ENCODE measurements at regions not wholly inside any gene's neighbourhood (a gene's known extent, or its start where the extent isn't known, plus 50 kb on each side); places are given as distances from the start of the nearest gene placed in this dataset.
A peak's percentile ranks its signal among the peaks of the same experiment; 100 is the strongest.

- no peak for DNase-seq (ENCODE audit: low spot score)
These were observed 275.3 kb upstream of the KLF12 start for GRCh38 chr13:74409551-74409950.

GRCh38 chr13:74406420-74406819, 272.2 kb upstream of the KLF12 start:
- peak; percentile 13 for DNase-seq (ENCODE audit: low spot score)

- DNase-seq (ENCODE audit: low spot score), result no peak
These were observed 264.4 kb upstream of the KLF12 start for GRCh38 chr13:74398599-74398998.

- no peak for DNase-seq (ENCODE audit: low spot score)
These were observed 254.9 kb upstream of the KLF12 start for GRCh38 chr13:74389056-74389455.

GRCh38 chr13:74388626-74389025, 254.4 kb upstream of the KLF12 start:
- DNase-seq (ENCODE audit: low spot score), result no peak

GRCh38 chr13:74372511-74372910, 238.3 kb upstream of the KLF12 start:
- no peak for DNase-seq (ENCODE audit: low spot score)

GRCh38 chr13:74367193-74367592, 233.0 kb upstream of the KLF12 start:
- DNase-seq (ENCODE audit: low spot score), result no peak

- DNase-seq (ENCODE audit: low spot score), result no peak
These were observed 227.1 kb upstream of the KLF12 start for GRCh38 chr13:74361274-74361673.

GRCh38 chr13:74346960-74347359, 212.8 kb upstream of the KLF12 start:
- DNase-seq (ENCODE audit: low spot score), result no peak

- no peak for DNase-seq (ENCODE audit: low spot score)
These were observed 204.1 kb upstream of the KLF12 start for GRCh38 chr13:74338341-74338740.

GRCh38 chr13:74336546-74336945, 202.3 kb upstream of the KLF12 start:
- no peak for DNase-seq (ENCODE audit: low spot score)

GRCh38 chr13:74335370-74335769, 201.2 kb upstream of the KLF12 start:
- DNase-seq (ENCODE audit: low spot score), result no peak

- no peak for DNase-seq (ENCODE audit: low spot score)
These were observed 195.8 kb upstream of the KLF12 start for GRCh38 chr13:74329962-74330361.

GRCh38 chr13:74325106-74325505, 190.9 kb upstream of the KLF12 start:
- DNase-seq (ENCODE audit: low spot score), result no peak

GRCh38 chr13:74324338-74324737, 190.1 kb upstream of the KLF12 start:
- DNase-seq (ENCODE audit: low spot score), result no peak

- DNase-seq (ENCODE audit: low spot score), result no peak
These were observed 188.4 kb upstream of the KLF12 start for GRCh38 chr13:74322562-74322961.

- no peak for DNase-seq (ENCODE audit: low spot score)
These were observed 186.1 kb upstream of the KLF12 start for GRCh38 chr13:74320282-74320681.

- DNase-seq (ENCODE audit: low spot score), result no peak
These were observed 182.3 kb upstream of the KLF12 start for GRCh38 chr13:74316547-74316946.

- DNase-seq (ENCODE audit: low spot score), result no peak
These were observed 172.3 kb upstream of the KLF12 start for GRCh38 chr13:74306496-74306895.

- DNase-seq (ENCODE audit: low spot score), result no peak
These were observed 171.7 kb upstream of the KLF12 start for GRCh38 chr13:74305876-74306275.

- DNase-seq (ENCODE audit: low spot score), result no peak
These were observed 167.2 kb upstream of the KLF12 start for GRCh38 chr13:74301258-74301935.

GRCh38 chr13:74300162-74300561, 166.0 kb upstream of the KLF12 start:
- no peak for DNase-seq (ENCODE audit: low spot score)

GRCh38 chr13:74299721-74300120, 165.5 kb upstream of the KLF12 start:
- DNase-seq (ENCODE audit: low spot score), result no peak

GRCh38 chr13:74298923-74299322, 164.7 kb upstream of the KLF12 start:
- no peak for DNase-seq (ENCODE audit: low spot score)
